Kidney tubule cell (primary cell): ENCODE measurements at regions not wholly inside any gene's neighbourhood (a gene's known extent, or its start where the extent isn't known, plus 50 kb on each side); places are given as distances from the start of the nearest gene placed in this dataset.
"Not testable (repeated sequence)": the region's sequence is repeated elsewhere in the genome, so short reads cannot be mapped to it uniquely, and the experiment has no call there.

ENCODE experiments used
- DNase-seq: peaks from one replicate; pipeline ENCODE4 v3.0.0-alpha.2; 2018; ENCODE audit warnings: low spot score

GRCh38 chr1:81220614-81221071, 580.1 kb upstream of the ADGRL2 start:
- no peak for DNase-seq

DNA sequence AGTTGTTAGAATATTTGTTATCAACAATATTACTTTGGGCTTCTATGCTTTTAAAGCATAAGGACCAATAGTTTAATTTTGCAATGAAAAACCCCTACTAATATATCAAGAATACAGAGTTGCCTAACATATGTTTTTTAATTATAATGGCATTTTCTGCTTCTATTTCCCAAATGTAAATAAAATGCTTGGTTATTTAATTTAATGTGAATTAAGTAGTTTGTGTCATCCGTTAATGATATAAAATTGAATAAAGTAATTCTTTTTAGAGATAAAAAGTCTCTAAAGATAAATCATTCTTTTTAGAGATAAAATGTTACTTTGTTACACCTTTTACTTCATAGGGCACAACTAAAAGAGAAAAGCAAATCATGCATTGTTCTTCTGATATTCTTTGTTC, 583.7 kb upstream of the ADGRL2 start:
- DNase-seq: no peak

DNA sequence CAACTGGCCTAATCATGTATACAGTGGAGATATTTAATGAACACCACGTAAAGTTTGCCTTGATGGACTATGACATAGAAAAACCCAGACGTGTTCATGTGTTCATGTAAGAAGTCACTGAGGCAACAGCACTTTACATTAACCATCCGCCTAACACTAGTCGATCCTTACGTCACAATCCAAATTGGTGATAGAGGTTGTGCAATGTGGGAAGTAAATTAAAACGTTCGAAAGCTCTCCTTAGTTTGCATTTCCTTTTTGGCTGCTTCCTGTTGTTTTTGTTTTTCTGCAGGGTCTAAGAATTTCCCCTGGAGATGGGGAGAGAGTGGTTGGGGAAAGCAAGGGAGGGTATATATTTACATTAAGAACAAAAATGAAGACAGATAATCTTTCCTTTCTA, 587.5 kb upstream of the ADGRL2 start:
- DNase-seq: no peak

DNA sequence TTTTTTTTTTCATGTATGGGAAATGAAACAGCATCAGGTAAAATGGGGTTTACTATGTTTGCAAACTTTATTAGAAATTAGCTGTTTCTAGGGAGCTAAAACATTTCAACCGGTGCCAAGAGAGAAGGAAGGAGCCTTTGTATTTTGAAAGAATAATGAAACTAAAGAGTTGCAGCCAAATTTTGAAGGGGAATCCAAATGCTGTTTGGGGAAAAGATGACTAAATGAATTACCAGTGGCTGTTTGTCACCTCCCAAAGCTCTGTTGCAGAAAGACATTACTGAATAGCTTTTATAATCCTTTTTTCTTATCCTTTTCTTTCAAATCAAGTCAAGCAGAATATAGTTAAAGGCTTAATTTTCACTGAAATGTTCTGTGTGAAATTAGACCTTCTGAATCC, 591.3 kb upstream of the ADGRL2 start:
- no peak for DNase-seq

- no peak for DNase-seq
Observed at GRCh38 chr1:81208441-81208840, 592.3 kb upstream of the ADGRL2 start.

DNA sequence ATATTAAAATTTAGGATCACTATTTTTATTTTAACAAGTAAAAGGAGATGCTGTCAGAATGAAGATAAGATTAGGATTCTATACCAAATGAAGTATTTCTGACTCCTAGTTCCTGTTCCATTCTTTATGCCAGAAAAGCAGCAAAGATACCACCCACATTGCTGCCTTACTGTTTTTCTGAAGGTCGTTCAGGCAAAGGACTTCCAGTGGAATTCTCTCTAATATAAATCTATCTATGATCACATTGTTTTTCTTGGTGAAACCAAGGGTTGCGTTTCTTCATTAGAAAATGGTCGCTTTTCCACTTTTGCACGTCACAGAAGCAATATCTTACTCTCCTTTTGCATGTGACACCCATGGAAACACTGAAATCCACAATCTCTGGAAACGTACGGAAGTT, 594.8 kb upstream of the ADGRL2 start:
- no peak for DNase-seq

DNA sequence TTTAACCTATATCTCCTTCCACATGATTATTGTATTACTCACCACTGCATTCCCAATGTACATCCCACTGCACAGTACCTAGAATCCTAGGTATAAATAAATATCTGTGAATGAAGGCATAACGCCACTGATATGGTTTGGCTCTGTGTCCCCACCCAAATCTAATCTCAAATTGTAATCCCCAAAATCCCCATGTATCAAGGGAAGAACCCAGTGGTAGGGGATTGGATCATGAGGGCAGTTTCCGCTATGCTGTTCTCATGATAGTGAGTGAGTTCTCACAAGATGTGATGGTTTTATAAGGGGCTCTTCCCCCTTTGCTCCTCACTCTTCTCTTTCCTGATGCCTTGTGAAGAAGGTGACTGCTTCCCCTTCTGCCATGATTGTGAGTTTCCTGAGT, 599.0 kb upstream of the ADGRL2 start:
- DNase-seq: no peak

GRCh38 chr1:81197591-81197990, 603.1 kb upstream of the ADGRL2 start:
- no peak for DNase-seq

GRCh38 chr1:81192647-81193642, 607.8 kb upstream of the ADGRL2 start:
- no peak for DNase-seq

DNA sequence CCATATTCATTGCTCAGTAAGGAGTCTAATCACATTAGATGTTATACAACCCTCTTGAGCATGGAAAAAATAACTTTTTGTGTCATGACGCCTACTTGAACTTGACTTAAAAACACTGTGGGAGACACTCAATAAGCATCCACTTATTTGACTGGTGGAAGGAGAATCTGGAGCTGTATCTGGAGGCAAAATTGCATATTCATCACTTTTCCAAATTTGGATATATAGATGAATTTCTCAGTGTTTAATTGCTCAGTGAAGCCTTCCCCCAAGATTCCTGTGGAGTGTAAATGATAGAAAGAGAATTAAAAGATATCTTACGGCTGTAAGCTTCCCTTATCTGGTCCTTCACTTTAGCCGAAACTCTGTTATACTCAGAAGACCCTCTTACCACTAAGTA, 610.7 kb upstream of the ADGRL2 start:
- DNase-seq: no peak

DNA sequence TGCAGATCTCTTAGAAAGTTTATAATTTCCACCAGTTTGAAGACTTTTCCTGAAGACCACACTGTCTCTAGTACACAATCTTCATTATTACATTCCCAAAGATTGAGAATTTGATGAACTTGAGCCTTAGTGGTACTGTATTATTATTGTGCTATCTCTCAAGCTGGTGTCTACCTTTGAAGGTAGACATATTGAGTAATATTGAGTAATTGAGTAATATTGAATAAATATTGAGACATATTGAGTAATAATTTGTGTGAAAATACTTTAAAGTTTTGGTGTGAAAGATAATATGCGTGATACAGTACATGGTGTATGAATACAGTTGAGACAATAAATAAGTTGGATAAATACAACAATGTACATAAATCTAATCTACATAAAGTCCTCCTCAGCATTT, 613.1 kb upstream of the ADGRL2 start:
- no peak for DNase-seq

GRCh38 chr1:81186261-81186660, 614.5 kb upstream of the ADGRL2 start:
- DNase-seq: peak; percentile 6

- no peak for DNase-seq
Observed at GRCh38 chr1:81183553-81183952, 617.2 kb upstream of the ADGRL2 start.

DNA sequence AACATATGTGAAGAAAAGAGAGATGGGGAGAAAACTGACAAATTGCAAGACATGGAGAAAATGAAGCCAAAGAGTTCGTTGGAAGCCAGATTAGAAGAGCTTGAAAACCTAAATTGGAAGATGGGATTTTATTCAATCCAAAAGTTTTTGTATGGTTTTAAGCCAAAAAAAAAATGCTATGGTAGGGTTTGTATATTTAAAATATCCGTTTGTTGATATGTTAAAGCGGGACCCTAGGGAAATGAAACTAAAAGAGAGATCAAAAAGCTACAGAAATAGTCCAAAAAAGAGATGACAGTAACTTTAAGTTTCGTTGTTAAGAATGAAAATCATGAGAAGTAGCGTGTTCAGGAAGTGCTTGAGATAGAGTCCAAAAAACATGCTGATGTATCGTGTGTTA, 617.7 kb upstream of the ADGRL2 start:
- DNase-seq: no peak

DNA sequence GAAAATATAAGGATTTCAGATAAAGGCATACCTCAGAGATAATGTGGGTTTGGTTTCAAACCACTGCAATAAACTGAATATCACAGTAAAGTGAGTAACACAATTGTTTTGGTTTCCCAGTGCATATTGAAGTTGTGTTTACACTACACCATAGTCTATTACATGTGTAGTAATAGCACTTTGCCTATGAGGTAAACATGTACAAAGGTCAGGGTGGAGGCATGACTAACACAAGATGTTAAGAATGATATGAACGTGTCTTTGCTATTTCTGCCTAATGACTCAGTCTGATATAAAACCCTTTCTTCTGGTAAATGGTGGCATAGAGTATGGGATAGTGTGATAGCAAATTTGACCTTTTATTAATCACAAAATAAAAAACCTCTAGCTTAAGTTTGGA, 621.5 kb upstream of the ADGRL2 start:
- peak; percentile 81 for DNase-seq

DNA sequence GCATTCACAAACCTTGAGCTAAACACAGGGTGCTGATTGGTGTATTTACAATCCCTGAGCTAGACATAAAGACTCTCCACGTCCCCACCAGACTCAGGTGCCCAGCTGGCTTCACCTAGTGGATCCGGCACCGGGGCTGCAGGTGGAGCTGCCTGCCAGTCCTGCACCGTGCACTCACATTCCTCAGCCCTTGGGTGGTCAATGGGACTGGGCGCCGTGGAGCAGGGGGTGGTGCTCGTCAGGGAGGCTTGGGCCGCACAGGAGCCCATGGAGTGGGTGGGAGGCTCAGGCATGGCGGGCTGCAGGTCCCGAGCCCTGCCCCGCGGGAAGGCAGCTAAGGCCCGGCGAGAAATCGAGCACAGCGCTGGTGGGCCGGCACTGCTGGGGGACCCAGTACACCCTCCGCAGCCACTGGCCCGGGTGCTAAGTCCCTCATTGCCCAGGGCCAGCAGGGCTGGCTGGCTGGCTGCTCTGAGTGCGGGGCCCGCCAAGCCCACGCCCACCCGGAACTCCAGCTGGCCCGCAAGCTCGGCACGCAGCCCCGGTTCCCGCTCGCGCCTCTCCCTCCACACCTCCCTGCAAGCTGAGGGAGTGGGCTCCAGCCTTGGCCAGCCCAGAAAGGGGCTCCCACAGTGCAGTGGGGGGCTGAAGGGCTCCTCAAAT, 622.2 kb upstream of the ADGRL2 start:
- DNase-seq: not testable (repeated sequence)

DNA sequence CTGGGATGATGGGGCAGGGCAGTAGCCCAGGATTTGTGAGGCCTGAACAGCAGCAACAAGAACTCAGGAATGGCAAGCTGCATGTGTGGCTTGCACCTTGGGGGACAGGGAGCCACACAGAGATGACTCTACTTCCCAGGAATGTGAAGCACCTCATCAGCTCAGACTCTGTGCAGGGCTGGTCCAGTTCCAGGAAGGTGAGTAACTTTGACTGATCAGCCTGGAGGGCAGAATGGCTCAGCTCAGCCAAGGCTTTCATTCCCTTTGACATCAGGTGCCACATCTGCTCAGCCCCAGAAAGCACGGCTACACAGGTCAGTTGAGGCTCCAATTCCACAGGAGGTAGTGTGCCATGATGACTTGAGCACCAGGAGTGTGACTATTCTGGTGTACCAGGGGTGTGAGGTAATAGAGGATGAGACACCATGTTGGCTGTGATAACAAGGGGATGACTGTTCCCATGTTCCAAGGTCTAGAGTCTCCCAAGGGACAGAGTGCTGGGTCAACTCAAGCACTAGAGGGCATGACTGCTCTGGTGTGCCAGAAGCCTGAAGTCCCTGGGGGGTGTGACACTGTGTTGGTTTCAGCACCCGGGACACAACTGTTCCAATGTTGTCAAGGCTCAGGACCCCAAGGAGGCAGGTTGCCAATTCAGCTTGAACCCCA, 625.8 kb upstream of the ADGRL2 start:
- DNase-seq: peak; percentile 100

GRCh38 chr1:81174052-81174451, 626.7 kb upstream of the ADGRL2 start:
- peak; percentile 55 for DNase-seq

DNA sequence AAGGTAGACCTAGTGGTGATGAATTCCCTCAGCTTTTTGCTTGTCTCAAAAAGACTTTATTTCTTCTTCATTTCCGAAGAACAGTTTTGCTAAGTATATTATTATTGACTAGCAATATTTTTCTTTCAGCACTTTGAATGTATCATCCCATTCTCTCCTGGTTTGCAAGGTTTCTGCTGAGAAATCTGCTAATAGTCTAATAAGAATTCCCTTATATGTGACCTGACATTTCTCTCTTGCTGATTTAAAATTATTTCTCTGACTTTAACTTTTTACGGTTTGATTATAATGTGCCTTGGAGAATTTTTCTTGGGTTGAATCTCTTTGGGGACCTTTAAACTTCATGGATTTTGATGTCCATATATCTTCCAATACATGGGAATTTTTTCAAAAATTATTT, 628.3 kb upstream of the ADGRL2 start:
- no peak for DNase-seq

DNA sequence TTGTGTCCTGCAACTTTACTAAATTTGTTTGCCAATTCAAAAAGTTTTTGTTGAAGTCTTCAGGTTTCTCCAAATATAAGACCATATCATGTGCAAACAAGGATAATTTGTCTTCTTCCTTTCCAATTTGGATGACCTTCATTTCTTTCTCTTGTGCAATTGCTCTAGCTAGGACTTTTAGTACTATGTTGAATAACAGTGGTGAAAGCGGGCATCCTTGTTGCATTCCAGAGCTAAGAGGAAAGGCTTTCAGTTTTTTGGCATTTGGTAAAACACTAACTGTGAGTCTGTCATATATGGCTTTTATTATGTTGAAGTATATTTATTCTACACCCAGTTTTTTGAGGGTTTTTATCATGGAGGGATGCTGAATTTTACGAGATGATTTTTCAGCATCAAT, 630.0 kb upstream of the ADGRL2 start:
- DNase-seq: no peak

GRCh38 chr1:81165963-81166362, 634.8 kb upstream of the ADGRL2 start:
- no peak for DNase-seq

- DNase-seq: no peak
Observed at GRCh38 chr1:81160696-81161095, 640.0 kb upstream of the ADGRL2 start.

DNA sequence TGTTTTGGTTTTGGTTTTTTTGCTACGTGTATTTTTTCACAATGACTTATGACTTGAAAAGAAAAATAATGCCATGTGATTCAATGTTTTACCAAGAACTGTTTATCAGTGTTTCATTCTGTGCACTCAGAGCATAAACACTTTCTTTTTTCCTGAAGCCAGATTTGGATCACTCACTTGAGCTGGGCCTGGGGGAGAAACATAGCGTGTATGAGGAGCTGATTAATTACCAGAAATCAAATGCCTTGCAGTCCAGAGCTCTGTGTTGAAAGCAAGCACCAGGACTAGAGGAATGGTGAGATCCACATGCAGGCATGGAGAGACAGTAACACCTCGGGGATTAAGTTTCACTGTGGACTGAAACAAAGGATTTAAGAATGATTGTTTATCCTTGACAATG, 642.1 kb upstream of the ADGRL2 start:
- DNase-seq: peak; percentile 1
